Mucosa of descending colon (tissue), 3 donors: ENCODE measurements at regions not wholly inside any gene's neighbourhood (a gene's known extent, or its start where the extent isn't known, plus 50 kb on each side); places are given as distances from the start of the nearest gene placed in this dataset.

ENCODE experiments used
- ATAC-seq: fragments of 200-7000 bp; cut with Tn5 transposase; one replicate; pipeline ENCODE4 v1.9.1; 2020; ENCODE audit warnings: mild to moderate bottlenecking, moderate library complexity
- DNase-seq, 3 donors: peaks; one replicate each; pipeline ENCODE4 v3.0.0-alpha.2; 2020
- H3K36me3 ChIP-seq: fragments of 200-600 bp; one replicate; pipeline ENCODE4 v1.8.0; 2021; ENCODE audit warnings: low read depth, mild to moderate bottlenecking
- H3K4me1 ChIP-seq: fragments of 200-600 bp; one replicate; pipeline ENCODE4 v1.8.0; 2021; ENCODE audit warnings: low read depth, mild to moderate bottlenecking
- H3K4me3 ChIP-seq: fragments of 200-600 bp; one replicate; pipeline ENCODE4 v1.8.0; 2021; ENCODE audit warnings: mild to moderate bottlenecking
- H3K9me3 ChIP-seq: fragments of 200-600 bp; one replicate; pipeline ENCODE4 v1.8.0; 2021; ENCODE audit warnings: mild to moderate bottlenecking
- CTCF ChIP-seq: fragments of 200-600 bp; IDR thresholded peaks from one replicate; pipeline ENCODE4 v1.8.0; 2022; ENCODE audit warnings: antibody characterized with exemption, mild to moderate bottlenecking
- intact Hi-C, 2 donors: fragments of 100-400 bp; cut with DNase I in 1 of 2; cut with micrococcal nuclease in 1 of 2; formaldehyde crosslinking; loops; one replicate each; pipeline versions ENCODE4 v1.11.0 to v1.11.1; 2022; cut with DNase I, micrococcal nuclease
- donor health status: DM: no; HTN: no; CAD: no; lungs with moderate emphysema.
- donor health status: DM: no; HTN: no; CAD: no.
- donor health status: DM: no; HTN: yes; CAD: no.

- Histone ChIP-seq H3K4me3 (no peak overlapping the region), H3K9me3 (peaks cover 7% of the 10 kb centered on the region), H3K36me3 (no peaks in the 10 kb centered on the region), H3K4me1 (no peaks in the 10 kb centered on the region)
- DNase-seq (no peak), ATAC-seq (no peak)
- intact Hi-C loops, result no loop called here
- no peak for TF ChIP-seq CTCF
Observed at GRCh38 chr12:124651516-124652273, 84.3 kb upstream of the NCOR2 start.

DNA sequence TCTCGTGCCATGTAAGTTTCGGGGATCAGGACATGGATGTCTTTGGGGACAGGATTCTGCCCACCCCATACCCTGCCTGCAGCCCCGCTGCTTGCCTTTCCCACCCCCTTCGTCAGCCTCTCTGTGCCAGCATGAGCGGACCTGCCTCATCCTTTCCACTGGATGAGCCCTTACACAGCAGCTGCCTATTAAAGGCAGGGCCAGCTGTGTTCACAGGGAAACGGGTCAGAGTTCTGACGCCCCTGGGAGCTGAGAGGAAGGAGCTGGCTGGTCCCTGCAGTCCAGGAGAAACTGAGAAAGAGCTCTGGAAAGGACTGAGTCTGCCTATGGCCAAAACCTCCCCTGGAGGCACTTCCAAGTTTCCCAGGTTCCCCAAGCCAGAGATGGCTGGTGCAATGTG lies 83.5 kb upstream of the NCOR2 start:
- Histone ChIP-seq H3K36me3 (no peaks in the 10 kb centered on the region), H3K4me1 (no peaks in the 10 kb centered on the region), H3K9me3 (peaks cover 7% of the 10 kb centered on the region), H3K4me3 (no peak overlapping the region)
- DNase-seq (no peak), ATAC-seq (no peak)
- intact Hi-C loops, result no loop called here
- no peak for TF ChIP-seq CTCF

DNA sequence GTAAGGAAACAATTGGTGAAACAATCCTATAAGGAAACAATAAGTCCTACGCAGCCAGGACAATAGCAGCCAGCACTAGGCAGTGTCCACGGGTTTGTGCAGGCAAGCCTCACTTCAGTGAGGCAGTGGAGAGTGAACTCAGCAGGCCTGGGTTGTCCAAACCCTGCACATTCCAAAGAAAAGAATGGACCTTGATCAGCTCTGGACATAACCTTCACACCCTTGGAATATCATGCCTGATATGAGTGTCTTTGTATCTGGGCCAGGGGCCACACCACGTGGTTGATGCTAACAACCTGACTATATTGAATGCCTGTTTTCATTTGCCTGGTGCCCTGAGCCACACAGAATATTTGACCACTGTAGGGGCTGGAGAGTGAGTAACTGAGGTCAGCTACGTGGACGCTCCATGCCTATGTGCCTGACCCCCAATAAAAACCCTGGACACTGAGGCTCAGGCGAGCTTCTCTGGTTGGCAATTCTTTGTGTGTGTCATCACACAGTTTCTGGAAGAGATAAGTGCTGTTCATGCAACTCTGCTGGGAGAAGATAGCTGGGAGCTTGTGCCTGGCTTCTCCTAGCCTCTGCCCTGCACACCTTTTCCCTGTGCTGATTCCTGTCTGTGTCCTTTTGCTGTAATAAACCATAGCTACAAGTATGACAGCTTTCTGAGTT lies 81.4 kb upstream of the NCOR2 start:
- ATAC-seq (no peak), DNase-seq (no peak)
- Histone ChIP-seq H3K4me1 (no peaks in the 10 kb centered on the region), H3K9me3 (peaks cover 7% of the 10 kb centered on the region), H3K4me3 (no peak overlapping the region), H3K36me3 (no peaks in the 10 kb centered on the region)
- intact Hi-C loops, result no loop called here
- TF ChIP-seq CTCF, result no peak

GRCh38 chr12:124647316-124647715 lies 79.9 kb upstream of the NCOR2 start:
- ATAC-seq (no peak), DNase-seq (no peak)
- no peaks in the 10 kb centered on the region for H3K36me3 ChIP-seq
- no peak for TF ChIP-seq CTCF
- no peak overlapping the region for H3K4me3 ChIP-seq
- intact Hi-C loops, result no loop called here
- H3K9me3 ChIP-seq, result peaks cover 7% of the 10 kb centered on the region
- no peaks in the 10 kb centered on the region for H3K4me1 ChIP-seq

DNA sequence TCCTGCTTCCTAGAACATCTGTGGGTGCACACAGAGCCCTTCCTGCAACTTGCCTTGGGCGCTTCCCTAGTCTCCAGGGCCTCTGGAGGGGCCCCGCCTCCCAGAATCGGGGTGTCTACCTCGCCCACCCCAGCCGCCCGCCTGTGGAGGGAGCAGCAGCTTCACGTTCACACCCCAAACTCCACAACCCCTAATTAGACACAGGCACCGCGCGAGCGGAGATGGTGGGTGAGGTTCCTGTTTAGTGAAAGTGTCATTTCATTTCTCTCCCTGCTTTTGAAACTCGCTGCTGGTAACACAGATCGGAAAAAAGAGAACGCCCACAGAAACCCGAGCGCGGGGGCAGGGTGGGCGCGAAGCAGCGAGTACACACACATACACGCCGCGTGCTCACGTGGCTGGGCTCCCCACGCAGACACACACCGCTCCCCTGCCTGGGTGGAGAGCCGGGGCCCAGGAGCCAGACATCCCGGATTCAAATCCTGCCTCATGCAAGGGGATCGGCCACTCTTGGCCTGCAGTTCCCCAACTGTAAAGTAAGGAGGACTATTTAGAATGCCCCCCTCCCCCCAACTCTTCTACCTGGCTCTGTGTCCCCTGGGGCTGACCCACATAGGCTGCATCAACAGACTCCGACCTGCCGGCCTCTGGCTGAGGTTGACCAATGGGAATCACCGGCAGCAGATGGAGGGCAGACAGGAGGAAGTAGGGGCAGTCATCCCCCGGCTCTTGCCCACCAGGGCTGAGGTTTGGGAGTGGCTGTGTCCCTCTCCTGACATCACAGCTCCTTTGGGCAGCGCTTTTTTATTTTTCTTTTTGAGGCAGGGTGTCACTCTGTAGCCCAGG lies 79.2 kb upstream of the NCOR2 start:
- peak; percentile 7 for ATAC-seq
- no peak for TF ChIP-seq CTCF
- DNase-seq, result no peak
- Histone ChIP-seq H3K9me3 (peaks cover 7% of the 10 kb centered on the region), H3K4me1 (no peaks in the 10 kb centered on the region), H3K4me3 (no peak overlapping the region), H3K36me3 (no peaks in the 10 kb centered on the region)
- intact Hi-C loops, result no loop called here
